ENCODE measurements at regions not wholly inside any gene's neighbourhood (a gene's known extent, or its start where the extent isn't known, plus 50 kb on each side); places are given as distances from the start of the nearest gene placed in this dataset.

DNA sequence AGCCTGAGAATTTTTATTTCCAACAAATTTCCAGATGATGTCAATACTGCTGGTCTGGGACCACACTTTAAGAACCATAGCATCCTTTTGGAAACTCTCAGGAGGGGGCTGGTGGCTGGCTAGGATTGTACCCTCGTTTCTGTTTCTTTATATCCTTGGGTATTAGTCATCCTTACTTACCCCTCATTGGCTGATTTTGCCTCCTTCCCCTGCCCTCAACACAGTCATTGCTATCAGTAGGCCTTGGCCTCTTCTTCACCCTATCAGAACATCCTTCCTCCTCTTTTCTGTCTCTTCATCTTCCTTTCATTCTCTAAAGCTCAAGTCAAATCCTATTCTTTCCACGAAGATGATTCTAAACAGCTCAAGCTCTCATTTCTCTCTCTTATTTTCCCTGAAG is 148.5 kb downstream of the ELOVL4 start:
- TF ChIP-seq, protein P1, sequence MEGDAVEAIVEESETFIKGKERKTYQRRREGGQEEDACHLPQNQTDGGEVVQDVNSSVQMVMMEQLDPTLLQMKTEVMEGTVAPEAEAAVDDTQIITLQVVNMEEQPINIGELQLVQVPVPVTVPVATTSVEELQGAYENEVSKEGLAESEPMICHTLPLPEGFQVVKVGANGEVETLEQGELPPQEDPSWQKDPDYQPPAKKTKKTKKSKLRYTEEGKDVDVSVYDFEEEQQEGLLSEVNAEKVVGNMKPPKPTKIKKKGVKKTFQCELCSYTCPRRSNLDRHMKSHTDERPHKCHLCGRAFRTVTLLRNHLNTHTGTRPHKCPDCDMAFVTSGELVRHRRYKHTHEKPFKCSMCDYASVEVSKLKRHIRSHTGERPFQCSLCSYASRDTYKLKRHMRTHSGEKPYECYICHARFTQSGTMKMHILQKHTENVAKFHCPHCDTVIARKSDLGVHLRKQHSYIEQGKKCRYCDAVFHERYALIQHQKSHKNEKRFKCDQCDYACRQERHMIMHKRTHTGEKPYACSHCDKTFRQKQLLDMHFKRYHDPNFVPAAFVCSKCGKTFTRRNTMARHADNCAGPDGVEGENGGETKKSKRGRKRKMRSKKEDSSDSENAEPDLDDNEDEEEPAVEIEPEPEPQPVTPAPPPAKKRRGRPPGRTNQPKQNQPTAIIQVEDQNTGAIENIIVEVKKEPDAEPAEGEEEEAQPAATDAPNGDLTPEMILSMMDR (conservative IDR thresholded peaks at IDR 0.05), result no peak
- TF ChIP-seq ZFX (IDR thresholded peaks at IDR 0.05), result no peak
